GM21390 (cell line): ENCODE measurements at regions not wholly inside any gene's neighbourhood (a gene's known extent, or its start where the extent isn't known, plus 50 kb on each side); places are given as distances from the start of the nearest gene placed in this dataset.
"Not testable (repeated sequence)": the region's sequence is repeated elsewhere in the genome, so short reads cannot be mapped to it uniquely, and the experiment has no call there.

Experiments
- ATAC-seq: cut with Tn5 transposase; IDR thresholded peaks from one replicate; pipeline ENCODE4 v1.9.1; 2021; ENCODE audit not compliant: unreplicated experiment

GRCh38 chrX:81857192-81857591, 655.3 kb downstream of the SH3BGRL start:
- no peak for ATAC-seq

- ATAC-seq: no peak
Measured at GRCh38 chrX:81866873-81867272, 665.0 kb downstream of the SH3BGRL start.

- no peak for ATAC-seq
Measured at GRCh38 chrX:81868979-81869378, 667.1 kb downstream of the SH3BGRL start.

- ATAC-seq: no peak
Measured at GRCh38 chrX:81874807-81875206, 672.9 kb downstream of the SH3BGRL start.

GRCh38 chrX:81875800-81876199, 673.9 kb downstream of the SH3BGRL start:
- no peak for ATAC-seq

GRCh38 chrX:81876437-81876836, 674.5 kb downstream of the SH3BGRL start:
- no peak for ATAC-seq

GRCh38 chrX:81890521-81890920, 688.6 kb downstream of the SH3BGRL start:
- ATAC-seq: no peak

- no peak for ATAC-seq
Measured at GRCh38 chrX:81900522-81900921, 698.6 kb downstream of the SH3BGRL start.

GRCh38 chrX:81925812-81926211, 723.9 kb downstream of the SH3BGRL start:
- ATAC-seq: no peak

- not testable (repeated sequence) for ATAC-seq
Measured at GRCh38 chrX:81945911-81946310, 744.0 kb downstream of the SH3BGRL start.

GRCh38 chrX:81957318-81957717, 755.4 kb downstream of the SH3BGRL start:
- ATAC-seq: no peak

- ATAC-seq: no peak
Measured at GRCh38 chrX:81957900-81958545, 756.1 kb downstream of the SH3BGRL start.

- ATAC-seq: no peak
Measured at GRCh38 chrX:81959964-81960363, 758.1 kb downstream of the SH3BGRL start.

GRCh38 chrX:81974413-81974812, 772.5 kb downstream of the SH3BGRL start:
- not testable (repeated sequence) for ATAC-seq

- no peak for ATAC-seq
Measured at GRCh38 chrX:81979806-81980515, 778.1 kb downstream of the SH3BGRL start.

GRCh38 chrX:81987217-81987616, 785.3 kb downstream of the SH3BGRL start:
- ATAC-seq: not testable (repeated sequence)

GRCh38 chrX:81996166-81996565, 794.3 kb downstream of the SH3BGRL start:
- no peak for ATAC-seq

- no peak for ATAC-seq
Measured at GRCh38 chrX:82029571-82030218, 827.8 kb downstream of the SH3BGRL start.

GRCh38 chrX:82031250-82031649, 829.3 kb downstream of the SH3BGRL start:
- ATAC-seq: no peak

GRCh38 chrX:82038793-82039192, 836.9 kb downstream of the SH3BGRL start:
- no peak for ATAC-seq

- ATAC-seq: no peak
Measured at GRCh38 chrX:82041034-82041433, 839.1 kb downstream of the SH3BGRL start.

GRCh38 chrX:82058728-82059127, 856.8 kb downstream of the SH3BGRL start:
- no peak for ATAC-seq
